PC-3 (cell line): ENCODE measurements at regions not wholly inside any gene's neighbourhood (a gene's known extent, or its start where the extent isn't known, plus 50 kb on each side); places are given as distances from the start of the nearest gene placed in this dataset.

Experiments
- CTCF ChIP-seq: fragments of 300-600 bp; sonication (generic); conservative IDR thresholded peaks from 2 replicates; pipeline ENCODE4 v1.5.1; 2017; ENCODE audit warnings: antibody characterized with exemption, low read depth, mild to moderate bottlenecking, low read length
- EZH2 ChIP-seq: fragments of 300-600 bp; sonication (generic); IDR thresholded peaks from one replicate; pipeline ENCODE4 v1.6.1; 2017; ENCODE audit warnings: antibody characterized with exemption, mild to moderate bottlenecking, low read length; ENCODE audit not compliant: unreplicated experiment
- EZH2phosphoT487 ChIP-seq: fragments of 300-600 bp; sonication (generic); IDR thresholded peaks from 2 replicates; pipeline ENCODE4 v1.6.1; 2018; ENCODE audit warnings: mild to moderate bottlenecking, antibody characterized with exemption, low read length, borderline replicate concordance

- no peak for TF ChIP-seq CTCF
- TF ChIP-seq EZH2: no peak
- no peak for TF ChIP-seq EZH2phosphoT487
Observed at GRCh38 chr6:79778816-79779215, 147.7 kb downstream of the SH3BGRL2 start.
